HepG2 (cell line): ENCODE measurements at regions not wholly inside any gene's neighbourhood (a gene's known extent, or its start where the extent isn't known, plus 50 kb on each side); places are given as distances from the start of the nearest gene placed in this dataset.

Experiments
- CCAR2 ChIP-seq: fragments of 200-400 bp; formaldehyde crosslinking; optimal IDR thresholded peaks from 2 replicates; pipeline ENCODE3; 2018; ENCODE audit warnings: low read depth, mild to moderate bottlenecking, low read length, moderate library complexity
- MYC ChIP-seq: sonication (generic); formaldehyde crosslinking; IDR thresholded peaks from 2 replicates; pipeline ENCODE4 v1.9.0; 2021; ENCODE audit warnings: missing genetic modification reagents, borderline replicate concordance
- NR0B2 ChIP-seq: sonication (generic); formaldehyde crosslinking; IDR thresholded peaks from 2 replicates; pipeline ENCODE4 v1.4.0; 2020; ENCODE audit warnings: mild to moderate bottlenecking, missing genetic modification reagents
- PHF20 ChIP-seq: sonication (generic); formaldehyde crosslinking; IDR thresholded peaks from 2 replicates; pipeline ENCODE4 v1.5.0; 2020; ENCODE audit warnings: mild to moderate bottlenecking, missing genetic modification reagents
- REPIN1 ChIP-seq: sonication (generic); formaldehyde crosslinking; IDR thresholded peaks from 2 replicates; pipeline ENCODE4 v1.8.0; 2022; ENCODE audit warnings: missing genetic modification reagents, low read depth, mild to moderate bottlenecking, borderline replicate concordance
- THAP11 ChIP-seq: IDR thresholded peaks from 2 replicates; pipeline ENCODE4 v1.6.1; 2016; ENCODE audit warnings: missing biosample characterization, missing genetic modification reagents
- ZFP36 ChIP-seq: fragments of 150-350 bp; IDR thresholded peaks from 2 replicates; pipeline ENCODE4 v1.6.1; 2018; ENCODE audit warnings: borderline replicate concordance, low read length, low read depth; ENCODE audit not compliant: partially characterized antibody
- ZNF609 ChIP-seq: sonication (generic); formaldehyde crosslinking; IDR thresholded peaks from 2 replicates; pipeline ENCODE4 v1.4.0; 2020; ENCODE audit warnings: mild to moderate bottlenecking, missing genetic modification reagents, borderline replicate concordance
- TF ChIP-seq, protein P1 (sequence below): sonication (generic); formaldehyde crosslinking; IDR thresholded peaks from 2 replicates; pipeline ENCODE4 v1.4.0; 2020; ENCODE audit warnings: missing genetic modification reagents, borderline replicate concordance

GRCh38 chr10:121378251-121378801, 219.9 kb downstream of the FGFR2 start (continued):
- TF ChIP-seq NR0B2 (CRISPR knock-in tag) (no peak), MYC (CRISPR knock-in tag) (no peak), PHF20 (CRISPR knock-in tag) (no peak), ZFP36 (no peak), THAP11 (CRISPR knock-in tag) (no peak), REPIN1 (CRISPR knock-in tag) (no peak), CCAR2 (no peak), ZNF609 (CRISPR knock-in tag) (no peak)
- TF ChIP-seq, protein P1, sequence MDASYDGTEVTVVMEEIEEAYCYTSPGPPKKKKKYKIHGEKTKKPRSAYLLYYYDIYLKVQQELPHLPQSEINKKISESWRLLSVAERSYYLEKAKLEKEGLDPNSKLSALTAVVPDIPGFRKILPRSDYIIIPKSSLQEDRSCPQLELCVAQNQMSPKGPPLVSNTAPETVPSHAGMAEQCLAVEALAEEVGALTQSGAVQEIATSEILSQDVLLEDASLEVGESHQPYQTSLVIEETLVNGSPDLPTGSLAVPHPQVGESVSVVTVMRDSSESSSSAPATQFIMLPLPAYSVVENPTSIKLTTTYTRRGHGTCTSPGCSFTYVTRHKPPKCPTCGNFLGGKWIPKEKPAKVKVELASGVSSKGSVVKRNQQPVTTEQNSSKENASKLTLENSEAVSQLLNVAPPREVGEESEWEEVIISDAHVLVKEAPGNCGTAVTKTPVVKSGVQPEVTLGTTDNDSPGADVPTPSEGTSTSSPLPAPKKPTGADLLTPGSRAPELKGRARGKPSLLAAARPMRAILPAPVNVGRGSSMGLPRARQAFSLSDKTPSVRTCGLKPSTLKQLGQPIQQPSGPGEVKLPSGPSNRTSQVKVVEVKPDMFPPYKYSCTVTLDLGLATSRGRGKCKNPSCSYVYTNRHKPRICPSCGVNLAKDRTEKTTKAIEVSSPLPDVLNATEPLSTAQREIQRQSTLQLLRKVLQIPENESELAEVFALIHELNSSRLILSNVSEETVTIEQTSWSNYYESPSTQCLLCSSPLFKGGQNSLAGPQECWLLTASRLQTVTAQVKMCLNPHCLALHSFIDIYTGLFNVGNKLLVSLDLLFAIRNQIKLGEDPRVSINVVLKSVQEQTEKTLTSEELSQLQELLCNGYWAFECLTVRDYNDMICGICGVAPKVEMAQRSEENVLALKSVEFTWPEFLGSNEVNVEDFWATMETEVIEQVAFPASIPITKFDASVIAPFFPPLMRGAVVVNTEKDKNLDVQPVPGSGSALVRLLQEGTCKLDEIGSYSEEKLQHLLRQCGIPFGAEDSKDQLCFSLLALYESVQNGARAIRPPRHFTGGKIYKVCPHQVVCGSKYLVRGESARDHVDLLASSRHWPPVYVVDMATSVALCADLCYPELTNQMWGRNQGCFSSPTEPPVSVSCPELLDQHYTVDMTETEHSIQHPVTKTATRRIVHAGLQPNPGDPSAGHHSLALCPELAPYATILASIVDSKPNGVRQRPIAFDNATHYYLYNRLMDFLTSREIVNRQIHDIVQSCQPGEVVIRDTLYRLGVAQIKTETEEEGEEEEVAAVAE (CRISPR knock-in tag): no peak
